ENCODE measurements at regions not wholly inside any gene's neighbourhood (a gene's known extent, or its start where the extent isn't known, plus 50 kb on each side); places are given as distances from the start of the nearest gene placed in this dataset.
A peak's percentile ranks its signal among the peaks of the same experiment; 100 is the strongest.

DNA sequence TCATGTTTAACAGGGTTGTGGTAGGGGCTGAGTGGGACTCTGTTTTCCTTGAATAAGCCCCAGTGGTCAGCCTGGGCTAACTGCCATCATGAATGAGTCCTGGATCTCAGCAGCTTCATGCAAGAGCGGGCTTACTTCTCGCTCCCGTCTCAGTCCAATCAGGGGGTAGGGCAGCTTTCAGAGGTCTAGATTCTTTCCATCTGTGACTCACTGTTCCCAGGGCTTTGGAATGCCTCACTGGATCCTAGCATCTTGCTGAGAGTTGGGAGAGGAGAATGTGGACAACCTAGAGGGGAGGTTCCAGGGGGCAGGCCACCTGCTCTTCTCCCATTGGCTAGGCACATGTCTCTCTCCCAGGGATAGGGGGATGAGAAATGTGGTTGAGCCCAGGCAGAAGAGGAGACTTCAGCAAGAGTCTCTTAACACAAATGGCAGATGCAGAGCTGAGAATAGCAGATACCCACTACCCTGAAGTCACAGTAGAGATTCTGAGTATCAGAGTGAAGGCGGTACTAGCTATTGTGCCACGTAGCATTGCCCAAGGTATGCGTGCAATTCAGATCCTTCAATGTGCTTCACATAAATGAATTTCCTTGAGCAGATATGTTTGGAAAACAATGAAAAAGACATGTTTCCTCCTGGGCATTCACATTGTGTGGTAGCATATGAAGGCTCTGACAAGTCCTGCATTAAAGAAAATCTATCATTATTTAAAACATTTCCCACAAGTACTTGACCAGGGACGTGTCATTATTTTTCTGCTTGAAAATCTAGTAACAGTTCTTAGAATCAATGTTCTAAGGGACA lies 257.7 kb upstream of the PROK2 start:
- Histone ChIP-seq H2AFZ (ENCODE audit: low read length) (no peak overlapping the region), H3K4me1 (replicated peaks in 1 of 4; ENCODE audit: control insufficient read depth in 3 of 4, insufficient read depth in 4 of 4, low read length in 3 of 4) (no peaks in the 10 kb centered on the region; a peak in 2 of 7 replicates), H3K36me3 (ENCODE audit: control insufficient read depth in 2 of 4, insufficient read depth in 4 of 4, low read length in 3 of 4) (no peaks in the 10 kb centered on the region), H2AK5ac (ENCODE audit: low read depth, low read length) (no peak overlapping the region), H3K23ac (ENCODE audit: insufficient read length) (no peak overlapping the region), H3K9me3 (ENCODE audit: insufficient read depth in 2 of 2, low read depth in 1 of 2, low read length in 1 of 2) (no peaks in the 10 kb centered on the region), H4K8ac (ENCODE audit: extremely low read depth, insufficient read depth, low read length) (no peak overlapping the region), H2BK20ac (ENCODE audit: low read length) (no peak overlapping the region), H3K23me2 (ENCODE audit: low read depth, low read length) (no peaks in the 10 kb centered on the region), H4K91ac (replicated peaks; ENCODE audit: insufficient read length, low read length) (peak overlapping the region; percentile 20), H4K20me1 (replicated peaks in 1 of 2; ENCODE audit: control insufficient read depth in 1 of 2, insufficient read depth in 2 of 2, low read length in 2 of 2) (no peaks in the 10 kb centered on the region), H3K4me2 (ENCODE audit: insufficient read depth in 1 of 2, low read depth in 2 of 2, low read length in 2 of 2) (no peak overlapping the region; a peak in 1 of 4 replicates), H3K79me1 (ENCODE audit: low read depth, low read length) (no peaks in the 10 kb centered on the region), H3K4me3 (ENCODE audit: extremely low read depth in 1 of 4, insufficient read depth in 2 of 4, low read depth in 3 of 4, low read length in 4 of 4) (no peak overlapping the region), H3K27ac (ENCODE audit: low read depth, low read length) (no peak overlapping the region), H3K18ac (ENCODE audit: extremely low read depth, low read length) (no peak overlapping the region), H4K5ac (ENCODE audit: insufficient read length, low read depth, low read length) (no peak overlapping the region), H2BK120ac (replicated peaks; ENCODE audit: low read depth, low read length) (no peak overlapping the region), H2BK15ac (ENCODE audit: low read length) (no peak overlapping the region), H3K14ac (ENCODE audit: insufficient read length) (no peak overlapping the region), H2BK5ac (ENCODE audit: low read depth, low read length) (no peak overlapping the region), H3K56ac (replicated peaks; ENCODE audit: insufficient read length, low read depth, low read length) (no peak overlapping the region), H3K4ac (replicated peaks; ENCODE audit: insufficient read length, low read depth, low read length) (no peak overlapping the region), H3K79me2 (ENCODE audit: control insufficient read depth in 1 of 2, insufficient read depth in 2 of 2, low read length in 2 of 2) (no peaks in the 10 kb centered on the region), H3K9ac (replicated peaks in 1 of 4; ENCODE audit: extremely low read depth in 1 of 4, low read depth in 3 of 4, low read length in 3 of 4) (no peak overlapping the region), H2BK12ac (ENCODE audit: low read depth, low read length) (no peak overlapping the region), H3K27me3 (replicated peaks in 1 of 4; ENCODE audit: control insufficient read depth in 3 of 4, extremely low read depth in 1 of 4, insufficient read depth in 3 of 4, low read length in 3 of 4) (no peaks in the 10 kb centered on the region)
- FAIRE-seq = no peak
- WGBS, 2 experiments (ENCODE audit: extremely low coverage in 1 of 2, insufficient coverage in 1 of 2, insufficient read length in 1 of 2, insufficient replicate concordance in 2 of 2, low coverage in 1 of 2, low lambda C conversion rate in 2 of 2, missing lambda C conversion rate in 1 of 2) = 98% methylated on average over 7 of the region's 7 CpGs; no CpG with 5 or more reads in 1 of the 2 experiments
- ChIA-PET POLR2A (ENCODE audit: partially characterized antibody) (interaction anchor here (0.7 to 1.0 kb wide), 2 partner anchors 10 to 178 kb away, joined by 3 read pairs; no protein-coding TSS in a partner anchor), CTCF (ENCODE audit: partially characterized antibody) (interaction anchor here (0.6 kb wide), 1 partner anchor 1860 kb away, joined by 3 read pairs; no protein-coding TSS in a partner anchor)
- no peak for DNase-seq (ENCODE audit: low read depth in 1 of 2, low spot score in 2 of 2)
- no peak for TF ChIP-seq TAF1 (IDR thresholded peaks at IDR 0.05; ENCODE audit: low read depth, low read length)
- no peak for TF ChIP-seq GTF2F1 (IDR thresholded peaks at IDR 0.05; ENCODE audit: borderline replicate concordance, low read depth, low read length)
- no peak for TF ChIP-seq TCF12 (IDR thresholded peaks at IDR 0.05; ENCODE audit: low read depth, low read length)
- TF ChIP-seq RNF2 (IDR thresholded peaks at IDR 0.05; ENCODE audit: borderline replicate concordance, low read depth, low read length, missing control alignments, poor library complexity, severe bottlenecking) = no peak
- TF ChIP-seq KDM1A (IDR thresholded peaks at IDR 0.05; ENCODE audit: borderline replicate concordance, low read length) = no peak
- TF ChIP-seq CHD1 (IDR thresholded peaks at IDR 0.05; ENCODE audit: low read depth, low read length) = no peak
- TF ChIP-seq BRCA1 (IDR thresholded peaks at IDR 0.05; ENCODE audit: low read depth, low read length) = no peak
- TF ChIP-seq EZH2 (IDR thresholded peaks at IDR 0.05; ENCODE audit: low read depth, low read length, severe bottlenecking) = no peak
- no peak for TF ChIP-seq SIRT6 (IDR thresholded peaks at IDR 0.05; ENCODE audit: low read length)
- TF ChIP-seq KDM5A (IDR thresholded peaks at IDR 0.05; ENCODE audit: low read length) = no peak
- no peak for TF ChIP-seq JUN (IDR thresholded peaks at IDR 0.05; ENCODE audit: low read depth, low read length)
- no peak for TF ChIP-seq SIX5 (IDR thresholded peaks at IDR 0.05; ENCODE audit: low read depth, low read length)
- no peak for TF ChIP-seq MAFK (IDR thresholded peaks at IDR 0.05; ENCODE audit: low read depth, low read length)
- TF ChIP-seq SP4 (IDR thresholded peaks at IDR 0.05; ENCODE audit: low read length) = no peak

All from H1 (cell line).